GM19043 (cell line): ENCODE measurements at regions not wholly inside any gene's neighbourhood (a gene's known extent, or its start where the extent isn't known, plus 50 kb on each side); places are given as distances from the start of the nearest gene placed in this dataset.
A peak's percentile ranks its signal among the peaks of the same experiment; 100 is the strongest.

ENCODE experiments used
- ATAC-seq: cut with Tn5 transposase; IDR thresholded peaks from one replicate; pipeline ENCODE4 v1.9.1; 2021; ENCODE audit warnings: low read depth; ENCODE audit not compliant: unreplicated experiment

DNA sequence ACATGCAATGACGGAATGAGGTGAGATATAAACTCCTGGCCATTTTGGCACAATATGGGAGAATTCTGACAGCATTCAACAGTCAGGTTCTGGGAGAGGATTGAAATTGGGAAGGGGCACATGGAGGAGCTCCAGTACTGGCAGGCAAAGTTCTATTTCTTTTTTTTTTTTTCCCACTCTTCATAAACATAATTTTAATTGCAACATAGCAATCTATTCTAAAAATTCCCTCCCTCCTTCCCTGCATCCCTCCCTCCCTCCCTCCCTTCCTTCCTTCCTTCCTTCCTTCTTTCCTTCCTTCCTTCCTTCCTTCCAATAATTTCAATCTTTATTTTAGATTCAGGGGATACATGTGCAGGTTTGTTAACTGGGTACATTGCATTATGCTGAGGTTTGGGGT is 93.2 kb downstream of the PTCSC3 start:
- ATAC-seq, result no peak

DNA sequence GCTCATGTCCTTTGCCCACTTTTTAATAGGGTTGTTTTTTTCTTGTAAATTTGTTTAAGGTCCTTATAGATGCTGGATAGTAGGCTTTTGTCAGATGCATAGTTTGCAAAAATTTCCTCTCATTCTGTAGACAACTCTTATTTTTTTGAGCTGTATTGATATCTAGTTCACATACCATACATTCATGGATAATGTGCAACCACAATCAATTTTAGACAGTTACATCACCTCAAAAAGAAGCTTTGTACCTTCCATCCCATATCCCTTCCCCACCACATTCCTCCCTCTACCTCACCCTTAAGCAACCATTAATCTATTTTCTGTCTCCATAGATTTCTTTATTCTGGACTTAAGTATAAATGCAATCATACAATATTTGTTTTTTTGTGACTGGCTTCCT is 98.4 kb downstream of the PTCSC3 start:
- ATAC-seq, result no peak

DNA sequence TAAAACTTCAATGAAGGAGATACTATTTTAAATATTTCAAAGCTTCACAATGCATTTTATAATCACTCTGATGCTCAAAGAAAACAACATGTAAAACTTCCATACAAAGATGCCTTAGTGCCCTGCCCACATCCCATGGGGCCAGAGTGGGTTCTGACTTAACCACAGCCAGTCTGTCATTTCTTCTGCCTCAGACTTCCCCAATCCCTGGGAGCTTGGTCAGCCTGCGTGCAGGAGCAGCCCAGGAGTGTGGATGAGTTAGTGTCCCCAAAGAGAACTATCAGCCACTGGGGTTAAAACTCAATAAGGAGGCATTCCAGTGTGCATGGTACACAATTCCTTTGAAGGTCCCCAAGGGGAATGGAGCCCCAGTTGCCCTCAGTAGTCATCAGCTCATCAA is 100.3 kb downstream of the PTCSC3 start:
- ATAC-seq, result no peak

DNA sequence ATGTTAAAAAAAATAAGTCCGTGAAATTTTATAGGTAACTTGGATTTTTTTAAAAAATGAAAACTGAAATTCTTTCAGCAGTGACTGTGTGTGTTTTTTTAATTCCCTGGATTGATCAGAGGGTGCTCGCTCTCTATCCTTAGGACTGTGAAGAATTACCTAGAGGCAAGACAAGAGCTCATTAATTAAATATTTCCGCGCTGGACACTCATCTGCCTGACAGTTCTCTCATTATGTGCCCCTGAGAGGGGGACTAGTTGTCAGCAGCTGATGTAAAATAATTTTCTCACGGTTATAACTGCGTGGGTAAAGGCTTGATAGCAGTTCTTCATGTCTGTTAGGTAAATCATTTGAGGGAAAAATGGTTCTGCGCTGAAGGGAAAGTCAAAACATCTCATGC is 101.3 kb downstream of the PTCSC3 start:
- ATAC-seq, result no peak

DNA sequence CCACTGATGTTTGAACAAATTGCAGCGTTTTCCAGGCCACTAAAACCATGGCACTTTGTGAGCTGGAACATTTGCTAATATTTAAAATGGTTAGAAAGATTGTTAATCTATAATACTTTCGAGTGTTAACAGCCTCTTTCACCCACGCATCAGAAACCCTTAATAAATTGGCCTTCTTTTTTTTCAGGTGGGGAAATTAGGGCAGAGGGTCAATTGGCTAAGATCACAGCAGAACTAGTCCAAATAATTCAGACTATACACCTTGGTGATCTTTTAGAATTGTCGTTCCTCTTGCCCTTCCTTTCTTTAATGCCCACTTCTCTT is 105.8 kb downstream of the PTCSC3 start:
- ATAC-seq, result no peak

DNA sequence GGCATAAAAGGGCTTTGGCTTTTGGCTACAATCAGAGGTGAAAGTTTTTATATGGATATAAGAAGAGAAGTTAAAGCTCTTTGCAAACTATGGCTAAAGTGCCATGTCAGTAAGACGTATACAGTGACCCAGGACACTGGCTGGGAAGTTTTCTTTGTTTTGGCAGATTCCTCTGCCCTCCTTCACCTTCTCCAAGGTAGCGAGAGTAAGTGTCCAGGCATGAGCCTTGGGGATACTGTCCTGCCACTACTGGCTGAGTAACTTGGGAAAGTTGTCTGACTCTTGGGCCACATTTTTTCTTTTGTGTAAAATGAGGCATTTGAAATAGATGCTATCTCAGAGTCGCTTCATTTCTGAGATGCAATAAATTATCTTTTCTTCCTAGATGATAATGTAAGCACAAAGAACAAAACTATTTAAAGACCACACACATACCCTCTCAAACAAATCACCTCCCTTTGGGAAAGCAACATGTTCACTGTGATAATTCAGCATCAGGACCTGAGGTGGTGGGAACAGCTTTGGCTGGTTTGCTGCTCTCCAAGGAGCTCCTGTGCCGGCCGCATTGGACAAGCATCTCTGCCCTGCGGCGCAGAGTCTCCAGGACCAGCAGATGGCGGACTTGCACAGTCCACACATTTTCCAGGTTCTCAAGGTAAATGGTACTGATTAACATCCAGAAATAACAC is 106.3 kb downstream of the PTCSC3 start:
- ATAC-seq, result peak; percentile 50

DNA sequence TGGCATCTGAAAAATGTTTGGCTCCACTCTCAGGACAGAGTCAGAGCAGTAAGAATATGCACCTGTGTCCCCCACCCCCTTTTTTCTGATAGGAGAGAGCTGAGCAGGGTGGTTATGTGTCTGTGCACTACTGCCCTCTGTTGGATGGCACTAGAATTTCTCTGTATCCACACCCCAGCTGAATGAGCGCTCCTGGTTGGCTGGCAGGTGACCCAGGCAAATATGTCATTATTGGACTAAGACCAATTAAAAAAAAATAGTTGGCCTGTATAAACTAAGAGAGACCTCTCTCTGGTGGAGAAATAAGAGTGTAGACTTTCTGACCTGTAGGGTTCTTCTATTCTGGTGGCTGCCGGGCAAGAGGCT is 107.0 kb downstream of the PTCSC3 start:
- peak; percentile 57 for ATAC-seq

DNA sequence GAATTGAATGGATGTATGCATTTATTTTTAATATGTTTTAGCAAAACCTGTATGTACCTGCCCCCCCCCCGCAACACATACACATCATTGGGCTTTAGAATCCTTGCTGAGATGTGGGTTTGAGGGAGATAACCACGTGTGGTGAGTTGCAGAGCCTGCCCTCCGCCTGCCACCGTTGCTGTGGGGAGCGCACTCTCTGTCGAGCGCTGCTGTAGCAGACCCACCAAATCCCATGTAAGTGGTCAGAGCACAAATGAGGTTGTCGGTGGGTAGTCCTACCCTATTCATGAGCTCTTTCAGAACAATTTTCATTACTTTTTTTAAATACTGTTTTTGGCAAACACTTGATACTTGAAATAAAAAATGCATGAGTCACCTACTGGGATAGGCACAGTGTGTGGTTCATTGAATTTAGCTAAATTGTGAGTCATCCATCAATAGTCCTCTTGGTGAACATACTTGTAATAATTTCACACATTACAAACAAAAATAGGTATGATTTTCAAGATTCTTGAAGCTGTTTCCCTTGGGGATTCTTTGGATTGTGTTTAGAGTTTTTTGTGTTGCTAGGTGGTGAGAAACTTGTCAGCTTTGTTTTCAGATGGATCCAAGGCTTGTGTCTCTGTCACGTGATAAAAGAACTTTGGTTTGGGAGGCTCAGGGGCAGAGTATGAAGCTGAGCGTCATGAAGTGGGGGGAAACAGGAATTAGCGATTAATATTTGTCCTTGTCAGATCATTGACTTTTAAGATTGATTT is 107.6 kb downstream of the PTCSC3 start:
- ATAC-seq, result no peak

DNA sequence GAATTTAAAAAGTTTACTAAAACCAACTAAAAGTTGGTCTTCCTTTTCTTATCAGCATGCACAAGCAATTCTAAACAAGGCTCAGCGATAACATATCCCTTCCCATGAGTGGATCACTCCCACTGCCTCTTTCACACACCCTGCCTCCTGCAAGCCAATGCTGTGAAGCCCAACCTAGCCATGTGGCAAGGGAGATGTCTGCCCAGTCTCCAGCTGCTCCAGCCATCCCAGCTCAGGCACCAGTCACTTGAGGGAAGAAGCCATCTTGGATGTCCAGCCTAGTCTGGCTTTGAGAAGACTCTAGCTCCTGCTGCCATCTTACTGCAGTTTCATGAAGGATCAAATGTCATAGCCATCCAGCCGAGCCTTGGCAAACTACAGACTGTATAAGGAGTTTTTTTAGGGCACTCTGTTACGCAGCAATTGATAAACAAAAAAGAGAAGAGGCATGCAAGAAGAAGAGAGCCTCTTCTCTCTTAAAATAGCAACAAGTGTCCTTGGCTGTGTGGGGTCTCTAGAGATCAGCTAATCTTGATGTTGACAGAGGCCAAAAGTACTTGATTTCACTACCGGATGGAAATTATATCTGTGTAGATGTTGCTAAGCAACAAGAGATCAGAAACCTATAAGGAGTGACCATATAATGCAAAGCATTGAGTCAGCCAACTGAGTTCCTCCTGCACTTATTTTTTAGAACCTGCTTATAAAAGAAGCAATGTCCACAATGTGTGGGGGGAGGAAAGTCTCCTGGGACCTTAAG is 108.9 kb downstream of the PTCSC3 start:
- no peak for ATAC-seq

DNA sequence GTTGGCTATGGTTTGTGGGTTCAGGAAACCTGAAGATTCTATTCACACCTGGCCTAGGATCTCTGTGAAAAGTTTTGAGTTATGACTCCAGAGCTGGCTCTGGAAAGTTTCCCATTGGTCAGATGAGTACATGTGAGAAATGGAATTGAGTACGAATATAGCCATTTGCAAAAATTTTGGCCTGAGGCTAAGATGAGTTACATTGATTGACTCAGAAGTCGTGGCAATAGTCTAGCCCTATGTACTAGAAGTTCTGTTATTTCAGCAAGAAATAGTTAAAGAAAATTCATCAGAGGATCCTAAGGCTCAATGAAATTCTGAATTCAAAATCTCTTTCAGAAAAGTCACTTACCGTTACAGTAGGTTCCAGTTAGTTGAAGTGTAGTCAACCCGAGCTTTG is 109.9 kb downstream of the PTCSC3 start:
- ATAC-seq, result no peak

DNA sequence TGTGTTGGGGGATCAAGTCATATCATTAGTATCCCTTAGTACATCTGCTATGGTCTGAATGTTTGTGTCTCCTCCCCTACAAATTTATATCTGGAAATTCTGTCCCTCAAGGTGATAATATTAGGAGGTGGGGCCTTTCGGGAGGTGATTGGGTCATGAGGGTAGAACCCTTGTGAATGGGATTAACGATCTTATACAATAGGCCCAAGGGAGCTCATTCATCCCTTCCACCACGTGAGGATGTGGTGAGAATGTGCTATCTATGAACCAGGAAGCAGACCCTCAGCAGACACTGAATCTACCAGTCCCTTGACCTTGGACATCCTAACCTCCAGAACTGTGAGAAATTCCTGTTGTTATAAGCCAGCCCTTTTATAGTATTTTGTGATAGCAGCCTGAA is 110.7 kb downstream of the PTCSC3 start:
- ATAC-seq, result no peak

DNA sequence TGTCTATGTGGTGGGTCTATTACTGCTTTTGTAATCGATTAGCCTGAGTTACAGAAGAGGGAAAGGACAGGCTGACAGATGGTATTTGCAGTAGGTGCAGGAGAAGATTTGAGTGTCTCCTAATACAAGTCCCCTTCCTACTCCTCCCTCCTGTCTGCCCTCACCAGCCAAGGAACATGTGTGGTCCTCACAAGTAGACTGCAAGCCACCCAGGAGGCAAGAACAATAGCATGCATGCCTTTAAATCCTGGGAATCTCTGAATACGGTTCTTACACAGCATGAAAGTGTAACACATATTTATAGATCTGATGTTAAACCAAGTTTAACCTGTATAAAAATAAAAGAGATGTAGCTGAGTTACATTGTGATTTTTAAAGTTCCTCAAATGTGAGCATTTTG is 117.0 kb downstream of the PTCSC3 start:
- ATAC-seq, result no peak

DNA sequence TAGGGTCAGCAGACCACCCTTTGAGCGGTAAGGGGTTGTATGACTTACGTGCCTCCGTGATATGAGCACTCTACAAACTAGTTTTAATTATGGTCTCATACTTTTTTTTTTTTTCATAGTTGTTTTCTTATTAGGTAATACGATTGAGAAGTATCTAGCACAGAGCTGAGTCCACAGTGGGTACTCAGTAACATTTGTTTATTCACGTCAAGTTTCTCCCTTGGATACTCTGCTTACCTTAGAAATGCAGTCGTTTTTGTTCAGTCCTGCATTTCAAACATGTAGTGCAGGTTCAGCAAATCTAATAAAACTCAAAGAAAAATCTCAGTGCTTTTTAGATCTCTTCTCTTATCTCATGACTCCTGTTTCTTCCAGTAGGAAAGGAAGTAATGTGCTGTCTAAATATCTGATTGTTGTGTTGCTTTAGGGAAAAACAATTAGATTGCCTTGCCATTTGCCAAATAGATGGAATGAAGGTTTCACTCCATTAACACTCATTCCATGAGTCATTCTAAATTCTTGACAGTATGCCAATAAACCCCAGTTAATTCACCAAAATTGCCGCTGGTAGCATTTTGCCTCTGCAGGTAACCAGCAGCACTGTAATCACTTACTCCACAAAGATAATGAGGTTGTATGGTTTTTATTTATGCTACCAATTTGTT is 118.9 kb downstream of the PTCSC3 start:
- ATAC-seq, result no peak

DNA sequence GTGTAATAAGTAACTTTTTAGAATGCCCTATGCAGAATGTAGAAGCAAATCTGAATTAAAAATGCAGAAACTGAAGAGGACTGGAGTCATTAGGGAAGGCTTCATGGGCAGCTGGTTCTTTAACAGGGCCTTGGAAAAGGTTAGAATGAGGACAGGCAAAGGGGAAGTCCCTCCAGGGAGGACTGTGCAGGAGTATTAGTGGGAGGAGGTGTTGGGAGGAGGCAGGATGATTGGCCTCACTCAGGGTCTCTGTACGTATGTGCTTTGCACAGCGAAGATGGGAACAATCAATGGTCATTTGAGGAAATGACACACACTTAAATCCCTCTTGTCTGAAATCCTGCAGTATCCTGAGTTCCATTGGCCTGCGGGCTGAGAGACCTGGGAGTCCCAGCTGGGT is 119.7 kb downstream of the PTCSC3 start:
- no peak for ATAC-seq

DNA sequence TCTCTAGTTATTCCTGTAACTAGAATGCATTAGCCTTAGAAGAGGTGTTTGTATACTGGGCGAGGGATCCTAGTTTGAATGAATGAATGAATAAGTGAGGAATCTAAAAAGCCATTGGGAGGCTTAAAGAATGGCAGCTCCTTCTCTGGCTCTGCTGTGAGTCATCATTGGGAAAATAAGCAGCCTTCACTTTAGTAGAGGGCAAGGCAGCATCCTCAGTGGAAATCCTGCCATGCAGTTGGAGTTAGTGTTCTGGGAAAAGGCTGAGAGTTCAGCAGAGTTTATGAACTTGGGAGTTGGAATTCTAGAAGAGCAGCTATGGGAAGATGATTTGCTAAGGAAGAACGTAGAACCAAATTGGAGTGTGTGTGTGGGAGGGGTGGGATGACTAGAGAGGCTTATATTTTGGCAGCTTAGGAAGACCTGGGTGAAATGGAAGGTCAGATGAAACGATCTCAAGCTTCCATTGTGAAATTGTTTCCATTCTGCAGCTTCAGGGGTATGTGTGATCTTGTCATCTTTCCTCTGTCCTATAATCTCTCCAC is 120.8 kb downstream of the PTCSC3 start:
- no peak for ATAC-seq

DNA sequence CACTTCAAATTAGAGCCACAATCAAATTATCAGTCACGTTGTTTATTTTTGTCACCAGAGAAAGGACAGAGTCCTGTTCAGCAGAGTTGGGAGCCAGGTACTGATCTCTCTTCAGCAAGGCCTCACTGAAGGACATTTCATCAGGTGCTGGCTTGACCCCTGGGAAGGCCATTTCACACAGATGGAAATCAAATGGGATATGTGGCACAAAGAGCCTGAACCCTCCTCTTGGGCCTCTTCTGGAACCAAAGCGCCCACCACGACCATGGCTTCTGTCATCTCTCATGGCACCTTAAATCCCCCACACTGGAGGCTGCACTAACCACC is 121.5 kb downstream of the PTCSC3 start:
- ATAC-seq, result no peak

DNA sequence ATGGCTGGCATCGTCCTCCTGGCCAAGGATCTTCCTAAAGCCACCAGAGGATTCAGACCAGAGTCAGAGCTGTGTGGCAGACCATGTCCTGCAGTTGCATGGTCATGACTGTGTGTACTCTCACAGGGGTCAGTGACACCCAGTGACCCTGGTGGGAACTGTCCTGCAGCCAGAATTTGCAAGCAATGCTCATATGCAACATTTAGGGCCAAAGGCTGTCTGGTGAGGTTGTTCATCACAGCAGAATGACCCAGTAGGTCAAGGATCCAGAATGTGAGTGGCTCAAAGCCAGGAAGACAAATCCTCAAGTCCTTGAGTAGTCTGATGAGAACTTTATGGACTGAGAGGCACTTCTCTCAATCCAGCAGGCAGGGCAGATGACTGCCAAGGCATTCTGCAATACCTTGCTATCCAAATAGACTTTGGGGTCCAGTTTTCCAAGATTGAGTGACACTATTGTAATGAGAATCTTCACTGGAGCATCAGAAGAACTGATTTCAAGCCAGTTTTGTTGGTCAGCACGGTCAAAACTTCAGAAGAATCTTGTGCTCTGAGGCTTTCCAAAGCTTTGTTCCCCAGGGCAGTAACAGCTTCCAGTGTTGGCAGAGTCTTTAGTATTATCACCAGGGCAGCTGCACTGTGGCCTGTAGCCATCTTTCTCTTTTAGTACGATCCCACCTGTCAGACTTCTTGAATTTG is 122.0 kb downstream of the PTCSC3 start:
- no peak for ATAC-seq

DNA sequence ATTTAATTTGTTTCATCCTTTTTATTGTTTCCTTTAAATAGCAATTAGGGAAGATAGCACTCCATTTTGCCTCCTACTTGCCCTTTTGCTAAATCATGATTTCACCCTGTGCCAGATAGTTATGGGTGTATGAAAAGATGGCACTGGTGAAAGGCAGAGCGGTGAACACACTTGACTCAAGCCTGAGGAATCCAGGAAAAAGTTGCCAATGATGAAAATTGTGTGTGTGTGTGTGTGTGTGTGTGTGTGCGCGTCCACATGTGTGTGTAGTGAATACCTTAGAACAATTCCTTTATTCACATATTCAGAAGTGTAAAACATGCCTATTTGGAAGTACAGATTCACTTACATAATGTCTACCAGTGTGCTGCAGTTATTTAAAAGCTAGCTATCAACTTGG is 123.8 kb downstream of the PTCSC3 start:
- no peak for ATAC-seq

DNA sequence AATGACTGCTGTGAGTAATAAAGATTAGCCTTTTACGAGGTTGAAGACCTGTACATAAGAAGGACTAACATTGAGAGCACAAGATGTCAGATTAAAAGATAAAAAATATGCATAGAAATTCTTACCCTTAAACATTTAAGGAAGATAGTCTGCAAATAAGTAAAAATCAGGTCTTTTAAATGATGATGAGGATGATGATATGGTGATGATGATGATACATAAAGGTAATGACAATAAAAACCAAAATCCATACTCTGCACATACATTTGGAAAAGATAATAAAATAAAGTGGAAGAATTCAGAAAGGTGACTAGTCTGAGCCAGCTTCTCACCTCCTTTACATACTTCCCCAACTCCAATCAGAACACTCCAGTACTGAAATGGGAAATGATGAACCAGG is 124.5 kb downstream of the PTCSC3 start:
- no peak for ATAC-seq

DNA sequence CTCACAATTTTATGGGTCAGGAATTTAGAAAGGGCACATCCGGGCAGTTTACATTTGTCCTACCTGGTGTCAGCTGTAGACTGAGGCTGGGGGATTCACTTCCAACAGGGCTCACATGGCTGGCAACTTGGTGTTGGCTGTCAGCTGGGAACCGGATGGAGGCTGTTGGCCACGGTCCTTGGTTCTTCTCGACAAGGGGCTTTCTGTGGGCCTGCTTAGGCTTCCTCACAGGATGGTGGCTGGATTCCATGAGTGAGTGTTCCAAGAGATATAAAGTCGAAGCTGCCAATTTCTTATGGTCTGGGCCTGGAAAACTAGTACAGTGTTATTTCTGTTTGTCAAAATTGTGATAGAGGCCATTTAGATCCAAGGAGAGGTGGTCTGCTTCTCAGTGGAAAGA is 127.9 kb downstream of the PTCSC3 start:
- no peak for ATAC-seq

DNA sequence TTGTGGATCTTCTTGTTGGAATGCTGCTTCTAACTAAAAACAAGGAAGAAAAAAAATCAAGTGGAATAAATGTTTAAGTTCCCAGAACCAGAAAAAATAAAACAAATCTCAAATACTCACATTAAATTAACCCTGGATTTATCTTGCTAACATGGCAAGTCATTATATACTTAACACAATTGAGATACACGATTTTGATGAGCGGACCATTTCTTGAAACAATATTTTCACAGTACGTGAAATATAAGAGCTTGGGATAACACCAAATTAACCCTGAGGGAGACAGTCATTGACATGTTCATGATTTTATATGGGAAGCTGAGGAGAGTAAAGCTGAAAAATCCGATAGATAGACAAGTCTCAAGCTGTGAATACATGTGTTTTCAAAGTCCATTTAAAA is 128.6 kb downstream of the PTCSC3 start:
- no peak for ATAC-seq
